ENCODE measurements at regions not wholly inside any gene's neighbourhood (a gene's known extent, or its start where the extent isn't known, plus 50 kb on each side); places are given as distances from the start of the nearest gene placed in this dataset.

- TF ChIP-seq POLR2A (IDR thresholded peaks at IDR 0.05; ENCODE audit: low read depth, low read length), result no peak
- no peak for TF ChIP-seq POU2F2 (IDR thresholded peaks at IDR 0.05; ENCODE audit: low read depth, low read length)
- TF ChIP-seq POLR2AphosphoS5 (IDR thresholded peaks at IDR 0.05; ENCODE audit: low read depth, low read length), result no peak
Measured at GRCh38 chr6:168815229-168815628, 374.2 kb downstream of the SMOC2 start.
